Neural cell (in vitro differentiated cells): ENCODE measurements at regions not wholly inside any gene's neighbourhood (a gene's known extent, or its start where the extent isn't known, plus 50 kb on each side); places are given as distances from the start of the nearest gene placed in this dataset.

Experiments
- CTCF ChIP-seq: fragments of 450-650 bp; IDR thresholded peaks from 2 replicates; pipeline ENCODE4 v1.5.1; 2014; ENCODE audit warnings: antibody characterized with exemption, mild to moderate bottlenecking, moderate library complexity; ENCODE audit not compliant: poor library complexity, severe bottlenecking
- EP300 ChIP-seq: fragments of 450-650 bp; conservative IDR thresholded peaks from 2 replicates; pipeline ENCODE4 v1.6.1; 2014; ENCODE audit warnings: antibody characterized with exemption, mild to moderate bottlenecking, moderate library complexity; ENCODE audit not compliant: poor library complexity, severe bottlenecking
- EZH2 ChIP-seq: fragments of 200-600, 300-800 bp; shearing (Covaris generic), sonication (generic); IDR thresholded peaks from 2 replicates; pipeline ENCODE4 v1.6.1; 2014; ENCODE audit warnings: antibody characterized with exemption, low read length, borderline replicate concordance, mild to moderate bottlenecking; ENCODE audit not compliant: insufficient read depth, poor library complexity, severe bottlenecking
- MXI1 ChIP-seq: fragments of 450-650 bp; conservative IDR thresholded peaks from 2 replicates; pipeline ENCODE4 v1.6.1; 2014; ENCODE audit warnings: antibody characterized with exemption, mild to moderate bottlenecking; ENCODE audit not compliant: poor library complexity, severe bottlenecking
- POLR2AphosphoS5 ChIP-seq: IDR thresholded peaks from 2 replicates; pipeline ENCODE4 v1.6.1; 2012
- REST ChIP-seq: IDR thresholded peaks from 2 replicates; pipeline ENCODE4 v1.6.1; 2012; ENCODE audit warnings: borderline replicate concordance
- SMC3 ChIP-seq: fragments of 450-650 bp; conservative IDR thresholded peaks from 2 replicates; pipeline ENCODE4 v1.6.1; 2014; ENCODE audit warnings: antibody characterized with exemption, mild to moderate bottlenecking, moderate library complexity; ENCODE audit not compliant: poor library complexity
- TAF1 ChIP-seq: IDR thresholded peaks from 2 replicates; pipeline ENCODE4 v1.6.1; 2012; ENCODE audit warnings: low read depth

DNA sequence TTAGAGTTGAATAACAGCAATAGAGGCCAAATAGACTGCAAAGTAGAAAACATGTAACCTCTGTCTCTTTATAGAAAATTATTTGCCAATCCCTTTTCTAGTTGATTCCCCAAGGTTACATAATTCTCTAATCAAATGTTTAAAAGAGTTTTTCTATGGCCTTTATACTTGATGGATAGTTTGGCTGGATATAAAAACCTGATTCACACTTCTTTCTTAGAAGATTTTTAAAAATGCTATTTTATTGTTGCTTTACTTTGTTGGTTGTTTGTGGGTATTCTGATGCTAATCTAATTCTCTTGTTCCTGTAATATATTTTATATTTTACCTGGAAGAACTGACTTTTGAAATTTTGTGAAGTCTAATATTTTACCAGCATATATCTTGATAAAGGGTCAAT is 331.1 kb upstream of the MTPN start:
- TF ChIP-seq CTCF (no peak), SMC3 (no peak), POLR2AphosphoS5 (no peak), EZH2 (no peak), EP300 (no peak), MXI1 (no peak), TAF1 (no peak), REST (no peak)
